ENCODE measurements at regions not wholly inside any gene's neighbourhood (a gene's known extent, or its start where the extent isn't known, plus 50 kb on each side); places are given as distances from the start of the nearest gene placed in this dataset.

DNA sequence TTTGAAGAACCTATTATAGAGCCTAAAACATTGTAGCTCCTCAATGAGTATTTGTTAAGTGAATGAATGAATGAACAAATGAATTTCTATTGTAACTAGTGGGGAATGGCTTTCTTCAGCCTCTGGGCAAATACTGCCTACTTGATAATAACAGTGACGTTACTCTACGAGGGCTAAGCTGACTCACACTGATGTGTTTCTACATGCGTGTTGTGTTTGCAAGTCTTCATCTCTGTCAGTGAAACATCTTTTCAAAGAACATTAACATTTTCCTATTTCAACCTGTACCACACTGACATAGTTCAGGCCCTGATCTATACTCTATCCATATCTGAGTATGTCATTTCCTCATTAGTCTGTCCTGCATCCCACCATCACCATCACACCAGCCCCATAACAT, 319.9 kb upstream of the ACVR2A start:
- ATAC-seq (no peak), DNase-seq (no peak)
- H3K27ac ChIP-seq: no peak overlapping the region
- H3K4me1 ChIP-seq: no peaks in the 10 kb centered on the region
- no peaks in the 10 kb centered on the region for H3K27me3 ChIP-seq
- H3K4me3 ChIP-seq: no peak overlapping the region
- intact Hi-C loops (cut with DNase I): no loop called here
- H3K9me3 ChIP-seq: no peaks in the 10 kb centered on the region
- H3K36me3 ChIP-seq: no peaks in the 10 kb centered on the region
- TF ChIP-seq, protein P1, sequence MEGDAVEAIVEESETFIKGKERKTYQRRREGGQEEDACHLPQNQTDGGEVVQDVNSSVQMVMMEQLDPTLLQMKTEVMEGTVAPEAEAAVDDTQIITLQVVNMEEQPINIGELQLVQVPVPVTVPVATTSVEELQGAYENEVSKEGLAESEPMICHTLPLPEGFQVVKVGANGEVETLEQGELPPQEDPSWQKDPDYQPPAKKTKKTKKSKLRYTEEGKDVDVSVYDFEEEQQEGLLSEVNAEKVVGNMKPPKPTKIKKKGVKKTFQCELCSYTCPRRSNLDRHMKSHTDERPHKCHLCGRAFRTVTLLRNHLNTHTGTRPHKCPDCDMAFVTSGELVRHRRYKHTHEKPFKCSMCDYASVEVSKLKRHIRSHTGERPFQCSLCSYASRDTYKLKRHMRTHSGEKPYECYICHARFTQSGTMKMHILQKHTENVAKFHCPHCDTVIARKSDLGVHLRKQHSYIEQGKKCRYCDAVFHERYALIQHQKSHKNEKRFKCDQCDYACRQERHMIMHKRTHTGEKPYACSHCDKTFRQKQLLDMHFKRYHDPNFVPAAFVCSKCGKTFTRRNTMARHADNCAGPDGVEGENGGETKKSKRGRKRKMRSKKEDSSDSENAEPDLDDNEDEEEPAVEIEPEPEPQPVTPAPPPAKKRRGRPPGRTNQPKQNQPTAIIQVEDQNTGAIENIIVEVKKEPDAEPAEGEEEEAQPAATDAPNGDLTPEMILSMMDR (IDR thresholded peaks at IDR 0.05): no peak

DNA sequence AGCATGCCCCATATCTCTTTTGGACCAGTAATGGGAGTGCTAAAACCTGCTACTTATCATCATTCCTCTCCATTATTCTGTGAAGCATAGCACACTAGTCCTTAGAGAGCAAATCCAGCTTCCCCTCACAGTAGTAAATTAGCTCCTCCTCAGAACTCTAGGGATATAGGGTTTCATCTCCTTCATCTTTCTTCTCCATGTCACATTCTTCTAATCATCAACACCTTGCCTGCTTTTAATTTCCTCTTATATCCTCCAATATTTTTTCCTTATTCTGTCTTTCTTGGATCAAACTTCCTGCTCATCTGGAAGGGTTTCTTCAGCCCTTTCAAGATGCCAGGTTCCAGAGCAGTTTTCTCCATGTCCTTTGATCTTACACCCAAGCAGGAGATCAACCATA, 321.4 kb upstream of the ACVR2A start:
- no peak for ATAC-seq
- no peak for DNase-seq
- no peak overlapping the region for H3K4me3 ChIP-seq
- intact Hi-C loops (cut with DNase I): no loop called here
- TF ChIP-seq, protein P1 (IDR thresholded peaks at IDR 0.05): no peak
- no peak overlapping the region for H3K27ac ChIP-seq
- H3K36me3 ChIP-seq: no peaks in the 10 kb centered on the region
- H3K4me1 ChIP-seq: no peaks in the 10 kb centered on the region
- H3K27me3 ChIP-seq: no peaks in the 10 kb centered on the region
- no peaks in the 10 kb centered on the region for H3K9me3 ChIP-seq

DNA sequence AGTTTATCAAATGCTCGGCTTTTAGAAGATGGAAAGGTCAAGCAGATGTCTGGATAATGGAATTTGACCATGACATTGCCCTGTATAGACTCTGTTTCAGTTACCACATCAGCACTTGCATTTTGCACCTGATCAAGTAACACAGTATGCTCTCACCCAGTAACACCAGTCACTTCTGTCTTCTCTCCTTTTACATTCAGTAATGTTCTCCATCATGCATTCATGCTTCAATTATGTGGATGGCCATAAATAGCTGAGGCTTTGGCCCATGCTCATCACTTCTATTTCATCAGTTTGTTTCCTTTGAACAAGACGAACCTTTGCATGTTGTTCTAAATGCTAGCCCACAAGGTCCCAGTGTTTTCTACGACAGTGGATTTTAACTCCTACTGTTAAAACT, 322.9 kb upstream of the ACVR2A start:
- DNase-seq (no peak), ATAC-seq (no peak)
- intact Hi-C loops (cut with DNase I): no loop called here
- TF ChIP-seq, protein P1 (IDR thresholded peaks at IDR 0.05): no peak
- Histone ChIP-seq H3K27me3 (no peaks in the 10 kb centered on the region), H3K9me3 (no peaks in the 10 kb centered on the region), H3K4me1 (no peaks in the 10 kb centered on the region), H3K4me3 (no peak overlapping the region), H3K27ac (no peak overlapping the region), H3K36me3 (no peaks in the 10 kb centered on the region)

DNA sequence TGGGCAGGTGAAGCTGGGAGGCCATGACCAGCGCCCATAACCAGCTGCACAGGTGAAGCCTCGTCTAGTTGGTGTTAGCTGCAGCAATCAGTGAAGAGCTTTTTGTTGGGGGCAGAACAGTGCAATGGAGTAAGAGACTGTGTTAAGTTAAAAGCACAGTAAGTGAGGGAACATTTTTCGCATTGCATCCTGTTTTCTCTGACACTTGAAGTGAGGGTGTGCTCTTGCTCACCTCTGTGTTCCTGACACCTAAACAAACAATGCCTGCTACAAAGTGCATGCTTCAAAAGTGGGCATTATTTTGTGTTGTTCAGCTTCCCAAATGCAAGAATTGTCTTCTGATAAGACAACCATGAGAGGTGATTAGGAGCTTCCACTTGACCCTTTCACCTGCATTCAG, 324.0 kb upstream of the ACVR2A start:
- no peak overlapping the region for H3K4me3 ChIP-seq
- DNase-seq (no peak), ATAC-seq (peak; percentile 55)
- H3K36me3 ChIP-seq: no peaks in the 10 kb centered on the region
- intact Hi-C loops (cut with DNase I): no loop called here
- no peaks in the 10 kb centered on the region for H3K4me1 ChIP-seq
- H3K27ac ChIP-seq: no peak overlapping the region
- TF ChIP-seq, protein P1 (IDR thresholded peaks at IDR 0.05): no peak
- H3K27me3 ChIP-seq: no peaks in the 10 kb centered on the region
- no peaks in the 10 kb centered on the region for H3K9me3 ChIP-seq

DNA sequence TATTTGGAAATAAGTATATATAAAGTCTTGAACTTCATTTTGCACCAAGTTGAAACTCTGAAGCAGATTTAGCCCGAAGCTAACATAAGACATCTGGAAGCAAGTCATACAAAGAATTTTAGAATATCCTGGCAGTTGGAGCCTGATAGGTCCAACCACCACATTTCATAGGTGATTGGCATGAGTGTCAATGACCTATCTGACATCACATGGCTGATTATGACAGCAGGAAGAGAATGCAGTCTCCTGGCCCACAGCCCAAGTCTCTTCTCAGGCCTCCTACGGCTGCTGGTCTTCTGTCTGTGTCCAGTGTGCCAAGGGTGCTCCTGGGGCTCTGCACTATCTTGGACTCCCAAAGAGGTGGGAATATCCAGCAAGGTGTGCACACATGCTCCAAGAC, 325.7 kb upstream of the ACVR2A start:
- intact Hi-C loops (cut with DNase I): no loop called here
- Histone ChIP-seq H3K27me3 (no peaks in the 10 kb centered on the region), H3K9me3 (no peaks in the 10 kb centered on the region), H3K36me3 (no peaks in the 10 kb centered on the region), H3K4me1 (no peaks in the 10 kb centered on the region), H3K27ac (no peak overlapping the region), H3K4me3 (no peak overlapping the region)
- peak; percentile 23 for ATAC-seq
- TF ChIP-seq, protein P1 (IDR thresholded peaks at IDR 0.05): no peak
- no peak for DNase-seq

DNA sequence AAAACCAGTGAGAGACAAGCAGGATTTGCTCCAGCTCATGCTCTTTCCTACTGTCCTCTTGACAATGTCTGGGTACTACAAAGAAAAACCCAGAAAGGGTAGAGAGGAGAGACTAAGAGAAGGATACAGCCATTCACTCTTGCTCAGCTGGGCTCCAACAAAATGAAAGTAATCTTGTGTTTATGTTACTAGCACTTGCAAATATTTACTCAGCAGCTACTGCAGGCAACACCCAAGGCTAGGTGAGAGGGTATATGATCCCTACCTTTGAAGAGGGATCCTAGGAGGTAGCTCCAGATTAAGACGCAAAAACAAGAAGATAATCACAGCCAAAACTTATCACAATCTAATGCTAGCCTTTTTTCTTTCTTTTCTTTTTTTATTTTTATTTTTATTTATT, 329.6 kb upstream of the ACVR2A start:
- Histone ChIP-seq H3K36me3 (no peaks in the 10 kb centered on the region), H3K27me3 (no peaks in the 10 kb centered on the region), H3K9me3 (no peaks in the 10 kb centered on the region), H3K4me3 (no peak overlapping the region), H3K4me1 (peaks cover 6% of the 10 kb centered on the region), H3K27ac (no peak overlapping the region)
- ATAC-seq (peak; percentile 36), DNase-seq (no peak)
- intact Hi-C loops (cut with DNase I): no loop called here
- TF ChIP-seq, protein P1 (IDR thresholded peaks at IDR 0.05): no peak
